ENCODE measurements at regions not wholly inside any gene's neighbourhood (a gene's known extent, or its start where the extent isn't known, plus 50 kb on each side); places are given as distances from the start of the nearest gene placed in this dataset.

- intact Hi-C loops (cut with DNase I): no loop called here
- DNase-seq (no peak), ATAC-seq (ENCODE audit: poor library complexity) (no peak)
These were observed 144.2 kb downstream of the TTC32 start for GRCh38 chr2:19757586-19757985.

- no peak for ATAC-seq (ENCODE audit: poor library complexity)
- intact Hi-C loops (cut with DNase I): no loop called here
- DNase-seq: no peak
These were observed 146.9 kb downstream of the TTC32 start for GRCh38 chr2:19754907-19755306.

GRCh38 chr2:19753818-19754217 is 148.0 kb downstream of the TTC32 start:
- intact Hi-C loops (cut with DNase I): no loop called here
- DNase-seq (no peak), ATAC-seq (ENCODE audit: poor library complexity) (no peak)

- DNase-seq: no peak
- ATAC-seq (ENCODE audit: poor library complexity): no peak
- intact Hi-C loops (cut with DNase I): no loop called here
These were observed 148.5 kb downstream of the TTC32 start for GRCh38 chr2:19753314-19753713.

GRCh38 chr2:19752500-19752899 is 149.3 kb downstream of the TTC32 start:
- intact Hi-C loops (cut with DNase I): no loop called here
- ATAC-seq (ENCODE audit: poor library complexity) (peak; percentile 55), DNase-seq (no peak)

GRCh38 chr2:19751631-19752030 is 150.2 kb downstream of the TTC32 start:
- intact Hi-C loops (cut with DNase I): no loop called here
- ATAC-seq (ENCODE audit: poor library complexity) (no peak), DNase-seq (no peak)

- intact Hi-C loops (cut with DNase I): no loop called here
- DNase-seq: no peak
- ATAC-seq (ENCODE audit: poor library complexity): no peak
These were observed 151.6 kb downstream of the TTC32 start for GRCh38 chr2:19750136-19750535.

- intact Hi-C loops (cut with DNase I): no loop called here
- ATAC-seq (ENCODE audit: poor library complexity) (no peak), DNase-seq (no peak)
These were observed 152.3 kb downstream of the TTC32 start for GRCh38 chr2:19749507-19749836.

GRCh38 chr2:19748711-19749506 is 152.9 kb downstream of the TTC32 start:
- ATAC-seq (ENCODE audit: poor library complexity) (no peak), DNase-seq (no peak)
- intact Hi-C loops (cut with DNase I): no loop called here

GRCh38 chr2:19748073-19748375 is 153.8 kb downstream of the TTC32 start:
- intact Hi-C loops (cut with DNase I): no loop called here
- DNase-seq: no peak
- ATAC-seq (ENCODE audit: poor library complexity): no peak

GRCh38 chr2:19747310-19748072 is 154.3 kb downstream of the TTC32 start:
- ATAC-seq (ENCODE audit: poor library complexity): peak; percentile 83
- DNase-seq: no peak
- intact Hi-C loops (cut with DNase I): no loop called here

GRCh38 chr2:19746611-19747309 is 155.0 kb downstream of the TTC32 start:
- intact Hi-C loops (cut with DNase I): no loop called here
- DNase-seq (no peak), ATAC-seq (ENCODE audit: poor library complexity) (peak; percentile 58)

- DNase-seq (no peak), ATAC-seq (ENCODE audit: poor library complexity) (no peak)
- intact Hi-C loops (cut with DNase I): no loop called here
These were observed 155.6 kb downstream of the TTC32 start for GRCh38 chr2:19746137-19746600.

- DNase-seq: no peak
- ATAC-seq (ENCODE audit: poor library complexity): no peak
- intact Hi-C loops (cut with DNase I): no loop called here
These were observed 156.3 kb downstream of the TTC32 start for GRCh38 chr2:19745318-19746136.

- no peak for ATAC-seq (ENCODE audit: poor library complexity)
- no peak for DNase-seq
- intact Hi-C loops (cut with DNase I): no loop called here
These were observed 157.2 kb downstream of the TTC32 start for GRCh38 chr2:19744456-19745199.

- DNase-seq (no peak), ATAC-seq (ENCODE audit: poor library complexity) (no peak)
- intact Hi-C loops (cut with DNase I): no loop called here
These were observed 158.1 kb downstream of the TTC32 start for GRCh38 chr2:19743641-19744040.

GRCh38 chr2:19742872-19743271 is 158.9 kb downstream of the TTC32 start:
- no peak for ATAC-seq (ENCODE audit: poor library complexity)
- intact Hi-C loops (cut with DNase I): no loop called here

GRCh38 chr2:19739256-19739655 is 162.5 kb downstream of the TTC32 start:
- intact Hi-C loops (cut with DNase I): no loop called here
- DNase-seq: peak; percentile 51
- peak; percentile 59 for ATAC-seq (ENCODE audit: poor library complexity)

More at GRCh38 chr2:19742872-19743271, 158.9 kb downstream of the TTC32 start:
- no peak for DNase-seq
